Heart right ventricle (tissue), 16 donors: ENCODE measurements at regions not wholly inside any gene's neighbourhood (a gene's known extent, or its start where the extent isn't known, plus 50 kb on each side); places are given as distances from the start of the nearest gene placed in this dataset.

Source experiments
- ATAC-seq, 8 donors: fragments of 200-7000 bp; cut with Tn5 transposase; one replicate each; pipeline ENCODE4 v1.9.1; 2020; ENCODE audit warnings: mild to moderate bottlenecking in 8 of 8, moderate library complexity in 8 of 8, moderate number of reproducible peaks in 1 of 8
- DNase-seq, 2 donors: peaks; one replicate each; pipeline ENCODE4 v3.0.0-alpha.2; 2020
- H3K27ac ChIP-seq, 10 donors: fragments of 200-600 bp; sonication (generic) in 2 of 10; one replicate each; pipeline versions ENCODE4 v1.5.0 to v1.8.0; 2020 to 2022; ENCODE audit warnings: mild to moderate bottlenecking in 3 of 10
- H3K27me3 ChIP-seq, 7 donors: fragments of 200-600 bp; one replicate each; pipeline ENCODE4 v1.8.0; 2021 to 2022; ENCODE audit warnings: mild to moderate bottlenecking in 2 of 7
- H3K36me3 ChIP-seq, 9 donors: fragments of 200-600 bp; sonication (generic) in 1 of 9; one replicate each; pipeline versions ENCODE4 v1.5.0 to v1.8.0; 2020 to 2022; ENCODE audit warnings: mild to moderate bottlenecking in 2 of 9
- H3K4me1 ChIP-seq, 9 donors: fragments of 200-600 bp; sonication (generic) in 1 of 9; one replicate each; pipeline versions ENCODE4 v1.5.0 to v1.8.0; 2020 to 2022; ENCODE audit warnings: mild to moderate bottlenecking in 4 of 9
- H3K4me3 ChIP-seq, 10 donors: fragments of 200-600 bp; sonication (generic) in 2 of 10; one replicate each; pipeline versions ENCODE4 v1.5.0 to v1.8.0; 2020 to 2022; ENCODE audit warnings: mild to moderate bottlenecking in 7 of 10, moderate library complexity in 2 of 10
- H3K9me3 ChIP-seq, 11 donors: fragments of 200-600 bp in 10 of 11; sonication (generic) in 2 of 11; one replicate each; pipeline versions ENCODE4 v1.5.0 to v1.8.0; 2013 to 2022; ENCODE audit warnings: mild to moderate bottlenecking in 2 of 11, control low read depth in 1 of 11, moderate library complexity in 1 of 11
- CTCF ChIP-seq, 9 donors: fragments of 200-600 bp; sonication (generic) in 2 of 9; IDR thresholded peaks; one replicate each; pipeline versions ENCODE4 v1.5.0 to v1.8.0; 2021 to 2022; ENCODE audit warnings: antibody characterized with exemption in 9 of 9, mild to moderate bottlenecking in 5 of 9, moderate library complexity in 1 of 9
- whole genome bisulfite sequencing, 2 donors: extraction: QIAGEN DNeasy Blood & Tissue Kit; methylation state at CpG; one replicate each; pipeline ENCODE4 v1.1.7; 2013; ENCODE audit warnings: inconsistent platforms in 1 of 2; 5-methylcytosine and 5-hydroxymethylcytosine counted together
- intact Hi-C, 10 donors: fragments of 100-400 bp; cut with DNase I; formaldehyde crosslinking; loops; one replicate each; pipeline versions ENCODE4 v1.11.1 to v1.14.2; 2022
- donor health status: Arrhythmogenic right ventricular cardiomyopathy.
- donor health status: ischemic (EF 13 %, LVEDD 7.1; RV severe dilation, severe dysfunction).
- donor health status: healthy with polysubstance abuse.
- donor health status: DM: no; HTN: yes; CAD: no.
- donor health status: DM: no; HTN: no; CAD: no.
- donor health status: ischemic (EF 25% LVEDD 6.9; RV normal size, moderate dysfunction).
- donor health status: ischemic (EF 25% LVEDD 5.7; RV mildly dilated, moderate dysfunction).
- donor health status: healthy.
- donor health status: DM: yes; HTN: yes; CAD: no.
- donor health status: Ischemic cardiomyopathy.
- donor health status: ischemic (EF 35%, LVEDD 5.7; RV mildly dilated, moderate dysfunction).
- donor health status: nonischemic (EF 11% LVEDD 7.7; RV severe dilation, severe dysfunction).
- donor health status: DM: yes; HTN: yes; CAD: no.
- donor health status: PGD.
- donor health status: ischemic (EF 29% LVEDD 5.4; RV normal size, mild dysfunction).
- donor health status: nonischemic (EF 23%, LVEDD 6.1; RV moderate dilation, normal function).

GRCh38 chr13:65347420-65348030 is 1882.6 kb downstream of the PCDH9 start:
- Histone ChIP-seq H3K27ac (no peak overlapping the region), H3K4me1 (no peaks in the 10 kb centered on the region), H3K9me3 (peaks cover 0 to 21% (median 0%) of the 10 kb centered on the region in 11 donors), H3K36me3 (no peaks in the 10 kb centered on the region), H3K4me3 (no peak overlapping the region), H3K27me3 (no peaks in the 10 kb centered on the region)
- intact Hi-C loops: no loop called here
- 86 to 91% methylated on average over 2 of the region's 2 CpGs for WGBS, 2 donors
- ATAC-seq (no peak), DNase-seq (no peak)
- no peak for TF ChIP-seq CTCF (IDR thresholded peaks at IDR 0.05)

GRCh38 chr13:65343898-65344663 is 1886.1 kb downstream of the PCDH9 start:
- 2 to 41% methylated on average over 1 of the region's 1 CpG for WGBS, 2 donors
- Histone ChIP-seq H3K4me1 (no peaks in the 10 kb centered on the region), H3K36me3 (no peaks in the 10 kb centered on the region), H3K27ac (no peak overlapping the region), H3K4me3 (no peak overlapping the region), H3K9me3 (peaks cover 0 to 21% (median 0%) of the 10 kb centered on the region in 11 donors), H3K27me3 (no peaks in the 10 kb centered on the region)
- ATAC-seq: no peak
- intact Hi-C loops: no loop called here
- no peak for TF ChIP-seq CTCF (IDR thresholded peaks at IDR 0.05)
- no peak for DNase-seq

- DNase-seq (no peak), ATAC-seq (no peak)
- Histone ChIP-seq H3K27me3 (no peaks in the 10 kb centered on the region), H3K36me3 (no peaks in the 10 kb centered on the region), H3K9me3 (peaks cover 0 to 21% (median 0%) of the 10 kb centered on the region in 11 donors), H3K4me1 (no peaks in the 10 kb centered on the region), H3K27ac (no peak overlapping the region), H3K4me3 (no peak overlapping the region)
- no peak for TF ChIP-seq CTCF (IDR thresholded peaks at IDR 0.05)
- intact Hi-C loops: no loop called here
These were observed 1887.4 kb downstream of the PCDH9 start for GRCh38 chr13:65342541-65343337.

GRCh38 chr13:65339241-65339640 is 1890.9 kb downstream of the PCDH9 start:
- Histone ChIP-seq H3K4me1 (no peaks in the 10 kb centered on the region), H3K9me3 (no peaks in the 10 kb centered on the region), H3K4me3 (no peak overlapping the region), H3K27ac (no peak overlapping the region), H3K36me3 (no peaks in the 10 kb centered on the region), H3K27me3 (no peaks in the 10 kb centered on the region)
- DNase-seq: no peak
- WGBS, 2 donors: 67 to 78% methylated on average over 3 of the region's 3 CpGs
- intact Hi-C loops: no loop called here
- TF ChIP-seq CTCF (IDR thresholded peaks at IDR 0.05): no peak
- ATAC-seq: no peak
